ENCODE measurements at regions not wholly inside any gene's neighbourhood (a gene's known extent, or its start where the extent isn't known, plus 50 kb on each side); places are given as distances from the start of the nearest gene placed in this dataset.

GRCh38 chr2:156647377-156648010 is 211.3 kb downstream of the GPD2 start:
- DNase-seq (ENCODE audit: low spot score), result no peak

GRCh38 chr2:156648522-156648921 is 212.3 kb downstream of the GPD2 start:
- no peak for DNase-seq (ENCODE audit: low spot score)

DNA sequence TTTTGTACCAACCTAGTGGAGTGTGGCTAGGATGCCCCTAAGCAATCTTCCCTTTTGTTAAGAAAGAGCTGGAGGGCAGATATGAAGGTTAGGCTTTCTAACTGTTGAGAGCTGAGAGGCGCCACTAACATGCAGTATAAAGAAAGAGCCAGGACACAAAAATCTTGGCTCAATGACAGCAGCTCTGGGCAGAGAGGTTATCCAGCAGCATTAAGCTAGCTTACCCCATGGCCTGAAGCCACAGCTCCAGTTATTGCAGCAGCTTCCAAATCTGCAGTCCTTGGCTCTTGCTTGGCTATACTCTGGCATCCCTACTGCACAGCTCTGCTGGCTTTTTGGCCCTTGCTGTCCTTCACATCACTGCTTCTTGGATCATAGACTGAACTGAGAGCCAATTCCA is 213.4 kb downstream of the GPD2 start:
- no peak for DNase-seq (ENCODE audit: low spot score)

DNA sequence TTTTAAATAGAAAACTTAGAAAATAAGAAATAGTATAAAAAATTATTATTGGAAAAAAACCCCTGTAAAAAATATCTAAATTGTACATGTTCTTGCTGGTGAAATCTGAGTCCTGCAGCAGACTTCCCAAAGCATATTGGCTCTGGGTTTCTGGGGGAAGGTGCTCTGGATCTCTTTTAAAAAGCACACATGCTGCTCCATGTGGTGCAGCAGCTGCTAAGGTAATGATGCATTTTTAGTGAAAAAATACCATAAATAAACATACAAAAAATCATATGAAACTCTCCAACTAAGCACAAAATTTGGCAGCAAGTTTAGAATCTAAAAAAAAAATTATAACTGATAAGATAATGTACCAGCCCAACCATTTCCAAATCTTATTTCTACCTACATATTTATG is 216.5 kb downstream of the GPD2 start:
- no peak for DNase-seq (ENCODE audit: low spot score)

DNA sequence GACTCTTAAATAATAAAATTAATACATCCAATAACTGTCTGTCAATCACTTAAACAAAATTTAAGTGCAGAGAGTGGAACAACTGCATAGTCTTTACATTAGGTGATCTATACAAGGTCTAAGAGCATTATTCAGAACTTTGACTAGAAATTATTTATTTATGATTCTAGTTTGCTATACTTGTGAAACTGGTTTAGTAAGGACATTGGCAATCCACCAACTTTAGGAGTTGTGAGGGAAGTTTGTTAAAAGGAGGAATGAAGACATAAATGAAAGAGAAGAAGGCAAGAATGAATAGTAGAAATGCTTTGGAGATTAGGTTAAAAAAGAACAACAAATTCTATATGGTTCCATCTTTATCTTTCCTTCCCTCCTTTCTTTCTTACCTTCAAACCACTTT is 217.5 kb downstream of the GPD2 start:
- no peak for DNase-seq (ENCODE audit: low spot score)

GRCh38 chr2:156657809-156658208 is 221.6 kb downstream of the GPD2 start:
- DNase-seq (ENCODE audit: low spot score), result no peak

GRCh38 chr2:156659694-156660093 is 223.5 kb downstream of the GPD2 start:
- DNase-seq (ENCODE audit: low spot score), result no peak

- DNase-seq (ENCODE audit: low spot score), result no peak
These were observed 227.7 kb downstream of the GPD2 start for GRCh38 chr2:156663757-156664409.

DNA sequence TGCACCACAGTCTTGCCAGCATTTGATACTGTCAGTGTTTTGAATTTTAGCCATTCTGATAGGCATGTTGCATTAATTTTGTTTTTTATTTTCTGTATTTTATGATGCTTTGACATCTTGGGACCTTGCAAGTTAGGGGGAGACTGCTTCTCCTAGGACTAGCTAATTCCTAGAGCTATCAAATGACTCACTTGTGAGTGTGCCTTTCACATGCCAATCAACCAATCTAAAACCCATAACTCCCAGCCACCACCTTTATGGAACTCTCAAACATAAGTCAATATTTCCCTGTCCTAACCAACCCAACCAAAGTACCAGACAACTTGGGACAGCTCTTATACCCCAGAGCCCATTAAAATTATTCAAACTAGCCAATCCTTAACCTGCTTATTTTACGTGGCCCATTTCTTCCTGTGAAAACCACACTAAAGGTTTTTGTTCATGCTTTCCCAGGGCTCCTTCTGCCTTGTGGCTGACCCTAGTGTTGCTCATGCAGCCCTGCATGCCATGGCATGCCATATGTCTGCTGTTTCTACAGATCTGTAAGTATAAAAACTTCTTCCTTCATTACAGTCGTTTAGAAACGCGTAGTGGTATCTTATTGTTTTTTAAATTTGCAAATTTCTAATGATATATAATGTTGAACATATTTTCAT is 230.1 kb downstream of the GPD2 start:
- no peak for DNase-seq (ENCODE audit: low spot score)

- DNase-seq (ENCODE audit: low spot score), result no peak
These were observed 233.9 kb downstream of the GPD2 start for GRCh38 chr2:156670104-156670503.

DNA sequence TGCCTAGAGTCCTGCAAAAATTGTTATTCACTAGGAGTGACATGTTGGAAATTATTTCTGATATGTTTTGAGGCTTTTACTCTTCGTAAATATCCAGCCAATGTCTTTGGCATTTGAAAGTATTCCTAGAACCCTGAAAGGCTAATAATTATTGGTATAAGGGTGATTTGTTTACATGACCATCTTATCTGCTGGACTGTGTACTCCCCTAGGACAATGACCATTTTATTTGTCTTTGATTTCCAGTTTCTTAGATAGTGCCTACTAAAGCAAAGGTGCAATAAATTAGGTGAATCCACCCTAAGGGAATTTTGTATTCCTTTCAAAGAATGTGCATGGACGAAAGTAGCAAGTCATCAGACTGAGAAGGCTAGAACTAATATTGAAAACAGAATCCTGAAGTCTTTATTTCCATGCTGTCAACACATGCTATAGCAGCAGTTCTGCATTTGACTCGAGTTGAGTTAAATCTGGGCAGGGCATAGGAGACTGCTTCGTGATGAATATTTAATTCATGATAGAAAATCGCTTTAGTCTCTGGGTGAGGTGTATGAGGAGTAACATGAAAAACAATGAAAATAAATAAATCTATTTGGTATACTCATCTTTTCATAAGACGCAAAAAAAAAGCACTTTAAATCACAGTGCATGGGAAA is 235.7 kb downstream of the GPD2 start:
- DNase-seq (ENCODE audit: low spot score), result no peak

DNA sequence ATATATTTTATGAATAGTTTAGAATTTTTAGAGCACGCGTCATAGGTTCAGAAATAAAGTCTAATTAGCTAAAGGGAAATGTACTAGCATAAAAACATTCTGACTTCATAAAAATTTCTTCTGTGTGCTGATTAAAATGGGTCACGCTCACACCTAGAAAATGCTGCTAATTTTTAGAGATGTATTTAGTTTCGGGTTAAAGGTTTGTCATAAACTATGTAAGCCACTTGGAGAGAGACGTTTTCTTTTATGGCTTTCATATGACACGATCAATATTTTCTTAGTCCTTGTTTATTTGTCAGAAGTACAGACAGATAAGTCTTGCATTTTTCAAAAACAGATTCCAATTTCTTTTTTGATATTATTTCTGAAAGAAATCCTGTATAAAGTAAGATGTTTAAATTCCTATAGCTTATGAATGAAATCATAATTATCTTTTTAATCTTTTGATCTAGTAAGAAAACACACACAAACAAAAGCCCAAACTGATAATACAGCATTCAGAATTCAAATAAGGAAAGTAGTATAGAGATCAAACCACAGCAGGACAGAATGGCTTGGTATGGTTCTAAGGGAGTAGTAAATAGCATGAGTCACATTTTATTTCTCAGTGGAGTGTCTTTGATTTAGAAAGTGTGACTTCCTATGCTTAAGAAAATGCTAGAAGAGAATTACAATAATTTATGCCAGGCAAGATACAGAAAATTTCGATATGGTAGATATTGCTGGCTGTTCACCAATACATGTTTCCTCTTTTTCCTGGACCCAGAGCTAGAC is 236.6 kb downstream of the GPD2 start:
- DNase-seq (ENCODE audit: low spot score), result no peak

GRCh38 chr2:156673333-156673615 is 237.1 kb downstream of the GPD2 start:
- no peak for DNase-seq (ENCODE audit: low spot score)

DNA sequence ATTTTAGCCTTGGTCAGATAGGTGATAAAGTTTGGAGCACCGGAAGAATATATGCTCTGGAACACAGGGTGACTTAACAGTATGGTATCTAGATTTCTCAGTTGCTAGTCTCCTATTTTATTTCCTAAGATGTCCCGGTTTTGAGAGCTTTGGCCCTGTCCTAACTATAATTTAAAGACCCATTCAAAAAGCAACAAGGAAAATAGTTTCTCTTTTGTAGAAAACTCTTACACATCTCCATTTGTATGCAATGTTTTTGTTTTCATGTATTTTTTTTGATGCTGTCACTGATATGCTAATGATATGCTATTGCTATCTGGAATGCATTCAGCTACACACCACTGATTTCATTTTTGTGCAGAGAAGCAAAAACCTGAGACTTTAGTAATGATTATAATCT is 237.8 kb downstream of the GPD2 start:
- DNase-seq (ENCODE audit: low spot score), result no peak

DNA sequence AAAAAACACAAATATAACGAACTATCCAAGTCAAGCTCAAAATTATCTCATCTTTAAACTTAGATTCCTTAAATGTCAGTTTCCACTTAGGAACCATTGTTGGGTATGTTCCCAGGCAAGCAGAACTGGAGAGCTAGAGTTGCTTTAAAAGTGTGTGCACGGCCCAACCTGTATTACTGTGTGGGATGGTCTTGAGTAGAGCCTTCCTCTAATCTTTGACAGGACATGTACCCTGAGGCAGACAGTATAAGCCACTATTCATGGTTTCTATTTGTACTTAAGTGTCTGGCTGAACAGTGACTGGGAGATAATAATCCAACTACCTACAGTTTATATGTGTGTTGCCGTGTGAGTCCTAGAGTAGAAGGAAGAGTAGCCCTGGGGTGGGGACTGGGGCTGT is 239.7 kb downstream of the GPD2 start:
- DNase-seq (ENCODE audit: low spot score), result no peak

DNA sequence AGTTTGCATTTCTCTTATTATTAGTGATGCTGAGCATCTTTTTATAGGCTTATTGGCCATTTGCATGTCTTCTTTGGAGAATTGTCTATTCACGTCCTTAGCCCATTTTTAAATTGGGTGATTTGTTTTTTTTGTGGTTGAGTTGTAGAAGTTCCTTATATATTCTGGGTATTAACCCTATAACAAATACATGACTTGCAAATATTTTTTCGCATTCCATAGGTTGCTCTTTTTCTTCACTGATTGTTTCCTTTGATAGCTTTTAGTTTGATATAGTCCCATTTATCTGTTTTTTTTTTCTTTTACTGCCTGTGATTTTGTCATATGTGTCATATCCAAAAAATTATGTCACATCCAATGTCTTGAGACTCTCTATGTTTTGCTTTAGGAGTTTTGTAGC is 243.6 kb downstream of the GPD2 start:
- no peak for DNase-seq (ENCODE audit: low spot score)

- DNase-seq (ENCODE audit: low spot score), result no peak
These were observed 244.1 kb downstream of the GPD2 start for GRCh38 chr2:156680266-156680665.

DNA sequence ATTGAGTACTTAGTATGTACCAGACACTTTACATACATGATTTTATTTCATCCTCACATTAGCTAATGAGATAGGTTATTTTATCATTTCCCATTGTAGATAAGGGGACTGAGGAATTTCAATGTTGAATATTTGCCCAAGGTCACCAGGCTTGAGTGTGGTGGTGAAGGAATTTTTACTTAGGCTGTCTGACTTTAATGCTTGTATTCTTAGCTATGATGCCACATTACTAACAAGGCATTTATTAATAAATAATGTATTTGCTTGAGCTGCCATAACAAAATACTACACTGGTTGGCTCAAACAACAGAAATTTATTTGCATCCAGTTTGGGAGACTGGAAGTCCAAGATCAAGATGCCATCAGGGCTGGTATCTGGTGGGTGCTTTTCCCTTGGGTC is 250.9 kb downstream of the GPD2 start:
- DNase-seq (ENCODE audit: low spot score), result no peak

DNA sequence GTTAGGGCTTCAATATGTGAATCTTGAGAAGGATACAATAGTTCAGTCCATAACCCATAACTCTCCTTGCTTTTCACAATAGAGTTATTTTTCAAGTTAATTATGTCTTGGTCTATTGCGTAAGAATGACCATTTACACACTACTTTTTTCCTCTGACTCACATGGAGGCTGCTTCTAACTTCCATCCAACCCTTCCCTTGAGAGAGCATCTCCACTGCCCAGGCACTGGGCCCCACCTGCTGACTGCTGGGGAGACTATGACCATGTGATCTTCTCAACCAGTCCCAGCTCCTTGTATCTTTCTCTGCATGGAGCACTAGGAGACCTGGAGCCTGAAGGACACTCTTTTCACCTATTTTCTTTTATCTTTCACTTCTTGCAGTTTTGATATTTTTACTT is 251.5 kb downstream of the GPD2 start:
- no peak for DNase-seq (ENCODE audit: low spot score)

DNA sequence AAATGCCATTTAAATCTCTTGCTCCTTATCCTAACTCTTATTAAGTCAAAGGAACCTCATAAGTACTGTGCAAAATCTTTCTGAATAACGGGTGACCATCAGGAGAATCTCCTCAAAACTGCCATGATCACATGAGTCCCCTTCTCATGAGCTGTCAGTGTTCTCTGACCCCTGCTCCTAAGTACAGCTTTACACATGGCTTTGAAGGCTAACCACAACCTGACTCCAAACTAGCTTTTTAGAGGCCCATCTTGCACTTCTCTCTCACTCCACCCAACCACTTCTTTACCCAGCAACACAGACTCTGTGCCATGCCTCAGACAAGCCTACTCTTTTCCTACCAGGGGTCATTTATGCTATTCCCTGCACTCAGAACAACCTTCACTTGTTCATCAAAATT is 253.8 kb downstream of the GPD2 start:
- DNase-seq (ENCODE audit: low spot score), result no peak

DNA sequence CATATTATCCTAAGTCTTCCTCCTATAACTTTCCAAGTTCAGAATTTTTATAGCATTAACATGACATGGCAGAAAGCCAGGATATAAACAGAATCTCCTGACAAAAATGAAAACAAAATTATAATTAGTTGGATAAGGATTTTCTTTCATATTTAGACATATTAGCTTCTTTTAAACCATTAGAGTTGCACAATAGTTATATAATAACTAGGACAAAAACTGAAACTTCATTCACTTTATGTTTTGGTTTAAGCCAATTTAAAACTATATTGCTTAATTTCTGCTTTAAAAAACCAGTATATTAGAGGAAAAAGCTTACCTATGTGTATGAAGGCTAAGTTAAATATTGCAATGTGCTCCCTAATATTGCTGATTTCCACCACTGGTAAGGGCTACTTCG is 254.8 kb downstream of the GPD2 start:
- no peak for DNase-seq (ENCODE audit: low spot score)

- peak; percentile 33 for DNase-seq (ENCODE audit: low spot score)
These were observed 258.8 kb downstream of the GPD2 start for GRCh38 chr2:156695020-156695419.

GRCh38 chr2:156695595-156695994 is 259.4 kb downstream of the GPD2 start:
- no peak for DNase-seq (ENCODE audit: low spot score)

Measured in putamen (tissue), 1 donor.